PC-3 (cell line): ENCODE measurements at regions not wholly inside any gene's neighbourhood (a gene's known extent, or its start where the extent isn't known, plus 50 kb on each side); places are given as distances from the start of the nearest gene placed in this dataset.

ENCODE experiments used
- ATAC-seq: fragments of 200-7000 bp; cut with Tn5 transposase; 2 replicates; pipeline ENCODE4 v1.9.1; 2020; ENCODE audit warnings: mild to moderate bottlenecking, moderate library complexity
- BruUV-seq: library from RNA; stranded (reverse); fragments of 400-500 nt; replicated peaks from 2 replicates; lab custom pipeline; 2021; lab: Mats Ljungman, UMichigan
- CTCF ChIA-PET: fragments of 300-600 bp; sonication (Branson Sonifier 250); formaldehyde crosslinking; loops from one replicate; lab custom pipeline; 2022; ENCODE audit warnings: antibody characterized with exemption; lab: Charles Lee
- POLR2A ChIA-PET: fragments of 300-600 bp; sonication (Branson Sonifier 250); formaldehyde crosslinking; loops from one replicate; lab custom pipeline; 2022; ENCODE audit warnings: antibody characterized with exemption; ENCODE audit not compliant: unreplicated experiment; lab: Charles Lee
- DNase-seq: peaks from one replicate; pipeline ENCODE4 v3.0.0-alpha.2; 2015
- H2AFZ ChIP-seq: fragments of 300-600 bp; sonication (generic); 2 replicates; pipeline ENCODE4 v1.6.0; 2016; ENCODE audit warnings: antibody characterized with exemption, low read length
- H3F3A ChIP-seq: fragments of 300-600 bp; sonication (generic); one replicate; pipeline ENCODE4 v1.6.0; 2017; ENCODE audit warnings: antibody characterized with exemption, low read length, control low read depth, mild to moderate bottlenecking; ENCODE audit not compliant: unreplicated experiment
- H3K27ac ChIP-seq: fragments of 300-600 bp; sonication (generic); 2 replicates; pipeline ENCODE4 v1.5.1; 2016; ENCODE audit warnings: mild to moderate bottlenecking, low read length
- H3K27me3 ChIP-seq: fragments of 300-600 bp; sonication (generic); 2 replicates; pipeline ENCODE4 v1.6.1; 2016; ENCODE audit warnings: low read length, mixed read lengths
- H3K36me3 ChIP-seq: fragments of 300-600 bp; sonication (generic); 2 replicates; pipeline ENCODE4 v1.6.1; 2016; ENCODE audit warnings: low read depth, mixed run types, low read length, mixed read lengths
- H3K4me1 ChIP-seq: fragments of 300-600 bp; sonication (generic); 2 replicates; pipeline ENCODE4 v1.5.1; 2016; ENCODE audit warnings: low read length; ENCODE audit not compliant: insufficient read depth
- H3K4me2 ChIP-seq: fragments of 300-600 bp; sonication (generic); 2 replicates; pipeline ENCODE4 v1.6.0; 2016; ENCODE audit warnings: low read length
- H3K4me3 ChIP-seq: fragments of 300-600 bp; sonication (generic); 2 replicates; pipeline ENCODE4 v1.5.1; 2016; ENCODE audit warnings: mild to moderate bottlenecking, low read length, mixed read lengths
- H3K79me2 ChIP-seq: fragments of 300-600 bp; sonication (generic); 2 replicates; pipeline ENCODE4 v1.6.1; 2017; ENCODE audit warnings: low read length, mixed read lengths
- H3K9ac ChIP-seq: fragments of 300-600 bp; sonication (generic); 2 replicates; pipeline ENCODE4 v1.6.0; 2016; ENCODE audit warnings: mild to moderate bottlenecking, low read length
- H3K9me2 ChIP-seq: fragments of 300-600 bp; sonication (generic); replicated peaks from 2 replicates; pipeline ENCODE4 v1.6.1; 2016; ENCODE audit warnings: mixed run types, low read length, mixed read lengths
- H3K9me3 ChIP-seq: fragments of 300-600 bp; sonication (generic); 2 replicates; pipeline ENCODE4 v1.6.1; 2016; ENCODE audit warnings: low read length, mixed read lengths
- H4K20me1 ChIP-seq: fragments of 300-600 bp; sonication (generic); 2 replicates; pipeline ENCODE4 v1.6.1; 2016; ENCODE audit warnings: low read length, mixed read lengths
- CTCF ChIP-seq: fragments of 300-600 bp; sonication (generic); conservative IDR thresholded peaks from 2 replicates; pipeline ENCODE4 v1.5.1; 2017; ENCODE audit warnings: antibody characterized with exemption, low read depth, mild to moderate bottlenecking, low read length
- EZH2 ChIP-seq: fragments of 300-600 bp; sonication (generic); IDR thresholded peaks from one replicate; pipeline ENCODE4 v1.6.1; 2017; ENCODE audit warnings: antibody characterized with exemption, mild to moderate bottlenecking, low read length; ENCODE audit not compliant: unreplicated experiment
- EZH2phosphoT487 ChIP-seq: fragments of 300-600 bp; sonication (generic); IDR thresholded peaks from 2 replicates; pipeline ENCODE4 v1.6.1; 2018; ENCODE audit warnings: mild to moderate bottlenecking, antibody characterized with exemption, low read length, borderline replicate concordance
- intact Hi-C: fragments of 100-400 bp; cut with micrococcal nuclease; formaldehyde crosslinking; loops from 2 replicates; pipeline ENCODE4 v1.9.0; 2023

DNA sequence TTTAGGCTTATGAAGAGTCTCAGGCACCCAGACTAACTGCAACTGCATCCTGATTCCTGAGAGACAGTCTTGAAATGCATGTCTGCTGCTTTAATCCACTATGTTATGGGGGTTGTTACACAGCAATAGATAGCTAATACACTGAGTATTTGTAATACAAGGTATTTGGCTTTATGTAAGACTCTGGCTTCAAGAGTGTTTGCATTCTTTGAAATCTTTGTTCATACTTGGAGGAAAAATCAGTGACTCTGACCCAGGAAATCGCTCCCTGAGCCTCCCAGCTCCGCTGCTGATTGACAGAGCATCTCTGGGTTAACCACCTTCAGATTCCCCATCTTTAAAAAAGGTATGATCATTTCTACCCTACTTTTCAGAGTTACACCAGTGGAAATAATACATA lies 133.9 kb downstream of the MTPAP start:
- peaks cover 6% of the 10 kb centered on the region; the same call in 1 of the 2 replicates for H3K4me1 ChIP-seq

GRCh38 chr10:30210296-30210695 lies 138.8 kb downstream of the MTPAP start:
- H3K36me3 ChIP-seq: no peaks in the 10 kb centered on the region
- no peak overlapping the region for H2AFZ ChIP-seq
- TF ChIP-seq EZH2phosphoT487 (no peak), EZH2 (no peak), CTCF (no peak)
- ATAC-seq (no peak), DNase-seq (no peak)
- no peak overlapping the region for H3K4me2 ChIP-seq
- H3K27me3 ChIP-seq: no peaks in the 10 kb centered on the region
- no peaks in the 10 kb centered on the region for H3K4me1 ChIP-seq
- CTCF ChIA-PET: no interaction called here
- POLR2A ChIA-PET: no interaction called here
- no peaks in the 10 kb centered on the region for H3K79me2 ChIP-seq
- no peaks in the 10 kb centered on the region for H3F3A ChIP-seq
- no TSS peak for BruUV-seq
- no peaks in the 10 kb centered on the region for H4K20me1 ChIP-seq
- intact Hi-C loops: no loop called here
- H3K9ac ChIP-seq: no peak overlapping the region
- no peaks in the 10 kb centered on the region for H3K9me2 ChIP-seq
- no peak overlapping the region for H3K4me3 ChIP-seq
- H3K9me3 ChIP-seq: no peaks in the 10 kb centered on the region
- no peak overlapping the region for H3K27ac ChIP-seq

More for the DNA sequence above, 133.9 kb downstream of the MTPAP start:
- Histone ChIP-seq H3K79me2 (no peaks in the 10 kb centered on the region), H3K9me3 (no peaks in the 10 kb centered on the region), H3K4me2 (no peak overlapping the region), H3K27ac (no peak overlapping the region), H3K36me3 (no peaks in the 10 kb centered on the region), H3K27me3 (no peaks in the 10 kb centered on the region), H3K9me2 (no peaks in the 10 kb centered on the region), H4K20me1 (no peaks in the 10 kb centered on the region), H3F3A (no peaks in the 10 kb centered on the region), H2AFZ (no peak overlapping the region), H3K4me3 (no peak overlapping the region), H3K9ac (no peak overlapping the region)
- TF ChIP-seq EZH2phosphoT487: no peak
- no peak for TF ChIP-seq CTCF
- TF ChIP-seq EZH2: no peak
- ATAC-seq: no peak
- CTCF ChIA-PET: no interaction called here
- DNase-seq: no peak
- POLR2A ChIA-PET: no interaction called here
- BruUV-seq: no TSS peak
- intact Hi-C loops: no loop called here

GRCh38 chr10:30208330-30208729 lies 140.7 kb downstream of the MTPAP start:
- POLR2A ChIA-PET: no interaction called here
- no peaks in the 10 kb centered on the region for H3K9me2 ChIP-seq
- no peaks in the 10 kb centered on the region for H3K27me3 ChIP-seq
- no peak for DNase-seq
- intact Hi-C loops: no loop called here
- H3F3A ChIP-seq: no peaks in the 10 kb centered on the region
- no TSS peak for BruUV-seq
- H3K27ac ChIP-seq: no peak overlapping the region
- no peak overlapping the region for H3K4me2 ChIP-seq
- H3K79me2 ChIP-seq: no peaks in the 10 kb centered on the region
- no peak overlapping the region for H2AFZ ChIP-seq
- H3K9me3 ChIP-seq: no peaks in the 10 kb centered on the region
- H4K20me1 ChIP-seq: no peaks in the 10 kb centered on the region
- TF ChIP-seq EZH2phosphoT487: no peak
- TF ChIP-seq EZH2: no peak
- TF ChIP-seq CTCF: no peak
- no peak overlapping the region for H3K4me3 ChIP-seq
- H3K9ac ChIP-seq: no peak overlapping the region
- no peaks in the 10 kb centered on the region for H3K36me3 ChIP-seq
- CTCF ChIA-PET: no interaction called here
- no peak for ATAC-seq
- no peaks in the 10 kb centered on the region for H3K4me1 ChIP-seq
